Endometrium (tissue), 2 donors: ENCODE measurements at regions not wholly inside any gene's neighbourhood (a gene's known extent, or its start where the extent isn't known, plus 50 kb on each side); places are given as distances from the start of the nearest gene placed in this dataset.

Experiments used
- FAIRE-seq: peaks from 2 replicates; lab custom pipeline; 2012; peaks lifted over from hg19 to GRCh38; lab: Jason Lieb, UNC
- donor health status: control.
- donor health status: control.

DNA sequence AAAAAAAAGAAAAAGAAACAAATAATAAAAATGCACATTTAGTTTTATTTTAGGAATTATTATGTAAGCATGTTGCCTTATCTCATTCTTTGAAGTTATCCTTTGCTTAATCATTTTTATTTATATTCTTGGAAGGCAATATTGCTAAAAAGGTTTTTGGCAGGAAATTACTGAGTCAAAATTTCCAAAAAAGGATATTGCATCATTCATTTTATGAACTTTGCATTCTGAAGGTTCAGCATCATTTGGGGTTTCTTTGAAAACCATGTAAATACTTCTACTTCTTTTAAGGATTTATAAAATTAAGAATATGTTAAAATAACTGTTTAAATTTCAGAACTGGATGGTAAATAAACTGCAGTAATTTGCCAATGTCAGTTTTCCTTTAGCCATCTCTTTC is 94.2 kb upstream of the CTNND2 start:
- FAIRE-seq = no peak

DNA sequence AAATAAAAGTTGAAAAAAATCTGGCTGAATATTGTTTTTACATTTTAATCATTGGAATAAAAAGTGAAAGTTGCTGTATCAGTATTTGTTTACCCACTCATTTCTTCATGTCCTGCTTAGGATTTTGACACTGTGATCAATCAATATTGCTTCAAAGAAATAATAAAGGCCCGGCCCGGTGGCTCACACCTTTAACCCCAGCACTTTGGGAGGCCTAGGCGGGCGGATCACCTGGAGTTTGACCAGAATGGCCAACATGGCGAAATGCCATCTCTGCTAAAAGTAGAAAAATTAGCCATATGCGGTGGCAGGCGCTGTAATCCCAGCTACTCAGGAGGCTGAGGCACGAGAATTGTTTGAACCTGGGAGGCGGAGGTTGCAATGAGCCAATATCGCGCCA is 93.7 kb upstream of the CTNND2 start:
- no peak for FAIRE-seq

- FAIRE-seq = no peak
These were observed 88.3 kb upstream of the CTNND2 start for GRCh38 chr5:11992518-11992917.

GRCh38 chr5:11985993-11986392 is 81.7 kb upstream of the CTNND2 start:
- no peak for FAIRE-seq

DNA sequence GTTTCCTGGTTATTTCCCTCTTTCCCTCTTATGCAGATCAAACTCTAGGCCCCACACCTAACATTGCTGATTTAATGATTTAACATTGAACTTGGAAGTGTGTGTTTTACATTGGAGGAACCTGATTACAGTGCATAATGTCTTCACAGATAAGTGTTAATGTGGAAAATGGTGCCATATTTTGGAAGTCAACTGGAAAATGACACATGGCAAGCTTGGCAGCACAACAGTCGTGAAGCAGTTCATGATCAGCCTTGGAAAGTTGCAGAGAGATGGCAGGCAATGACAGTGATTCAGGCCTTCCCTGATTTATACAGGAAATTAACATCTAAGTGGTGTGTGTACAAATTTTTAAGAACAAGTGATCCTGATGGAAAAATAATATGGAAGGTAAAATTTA is 80.0 kb upstream of the CTNND2 start:
- no peak for FAIRE-seq

- FAIRE-seq = no peak
These were observed 77.7 kb upstream of the CTNND2 start for GRCh38 chr5:11981986-11982385.

- FAIRE-seq = no peak
These were observed 73.7 kb upstream of the CTNND2 start for GRCh38 chr5:11977904-11978303.

DNA sequence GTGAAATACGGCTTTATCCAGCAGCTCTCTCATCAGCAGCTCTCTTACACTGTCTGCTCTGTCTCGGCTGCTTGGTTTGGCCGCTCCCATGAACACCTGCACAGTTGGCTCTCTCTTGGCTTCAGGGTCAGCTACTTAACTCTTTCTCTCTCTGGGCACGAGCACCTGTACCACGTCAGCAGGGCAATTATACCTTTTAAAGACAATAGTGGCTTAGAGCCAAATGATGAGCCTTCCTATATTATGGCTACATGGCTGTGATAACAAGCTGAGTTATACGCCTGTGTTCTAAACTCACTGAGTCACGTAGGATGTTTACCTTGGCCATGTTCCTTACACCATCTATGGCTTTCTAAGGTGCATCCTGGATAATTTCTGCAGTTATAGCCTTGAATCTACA is 69.2 kb upstream of the CTNND2 start:
- FAIRE-seq = no peak

- no peak for FAIRE-seq
These were observed 59.0 kb upstream of the CTNND2 start for GRCh38 chr5:11963227-11963626.

- FAIRE-seq = no peak
These were observed 57.9 kb upstream of the CTNND2 start for GRCh38 chr5:11962122-11962521.

- FAIRE-seq = no peak
These were observed 54.1 kb upstream of the CTNND2 start for GRCh38 chr5:11958321-11958720.

DNA sequence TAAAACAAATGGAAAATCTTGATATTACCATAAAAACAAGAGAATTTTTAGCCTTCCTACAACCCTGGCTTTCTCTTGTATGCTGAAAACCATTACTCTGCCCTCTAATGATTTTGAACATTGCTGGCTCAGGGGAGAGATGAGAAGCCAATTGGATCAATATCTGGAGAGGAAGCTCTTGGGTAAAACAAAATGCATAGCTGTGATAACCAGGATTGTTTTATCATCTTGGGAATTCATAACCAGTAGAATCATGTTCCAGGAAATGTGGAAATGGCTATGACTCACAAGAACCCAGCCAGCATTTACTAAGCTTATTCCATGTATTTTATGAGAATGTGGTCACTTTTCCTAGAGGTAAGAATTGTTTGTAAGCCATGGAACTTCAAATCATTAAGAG is 51.1 kb upstream of the CTNND2 start:
- FAIRE-seq = no peak
